PC-3 (cell line): ENCODE measurements at regions not wholly inside any gene's neighbourhood (a gene's known extent, or its start where the extent isn't known, plus 50 kb on each side); places are given as distances from the start of the nearest gene placed in this dataset.

Experiments used
- ATAC-seq: fragments of 200-7000 bp; cut with Tn5 transposase; 2 replicates; pipeline ENCODE4 v1.9.1; 2020; ENCODE audit warnings: mild to moderate bottlenecking, moderate library complexity
- BruUV-seq: library from RNA; stranded (reverse); fragments of 400-500 nt; replicated peaks from 2 replicates; lab custom pipeline; 2021; lab: Mats Ljungman, UMichigan
- CTCF ChIA-PET: fragments of 300-600 bp; sonication (Branson Sonifier 250); formaldehyde crosslinking; loops from one replicate; lab custom pipeline; 2022; ENCODE audit warnings: antibody characterized with exemption; lab: Charles Lee
- POLR2A ChIA-PET: fragments of 300-600 bp; sonication (Branson Sonifier 250); formaldehyde crosslinking; loops from one replicate; lab custom pipeline; 2022; ENCODE audit warnings: antibody characterized with exemption; ENCODE audit not compliant: unreplicated experiment; lab: Charles Lee
- DNase-seq: peaks from one replicate; pipeline ENCODE4 v3.0.0-alpha.2; 2015
- H2AFZ ChIP-seq: fragments of 300-600 bp; sonication (generic); 2 replicates; pipeline ENCODE4 v1.6.0; 2016; ENCODE audit warnings: antibody characterized with exemption, low read length
- H3F3A ChIP-seq: fragments of 300-600 bp; sonication (generic); one replicate; pipeline ENCODE4 v1.6.0; 2017; ENCODE audit warnings: antibody characterized with exemption, low read length, control low read depth, mild to moderate bottlenecking; ENCODE audit not compliant: unreplicated experiment
- H3K27ac ChIP-seq: fragments of 300-600 bp; sonication (generic); 2 replicates; pipeline ENCODE4 v1.5.1; 2016; ENCODE audit warnings: mild to moderate bottlenecking, low read length
- H3K27me3 ChIP-seq: fragments of 300-600 bp; sonication (generic); 2 replicates; pipeline ENCODE4 v1.6.1; 2016; ENCODE audit warnings: low read length, mixed read lengths
- H3K36me3 ChIP-seq: fragments of 300-600 bp; sonication (generic); 2 replicates; pipeline ENCODE4 v1.6.1; 2016; ENCODE audit warnings: low read depth, mixed run types, low read length, mixed read lengths
- H3K4me1 ChIP-seq: fragments of 300-600 bp; sonication (generic); 2 replicates; pipeline ENCODE4 v1.5.1; 2016; ENCODE audit warnings: low read length; ENCODE audit not compliant: insufficient read depth
- H3K4me2 ChIP-seq: fragments of 300-600 bp; sonication (generic); 2 replicates; pipeline ENCODE4 v1.6.0; 2016; ENCODE audit warnings: low read length
- H3K4me3 ChIP-seq: fragments of 300-600 bp; sonication (generic); 2 replicates; pipeline ENCODE4 v1.5.1; 2016; ENCODE audit warnings: mild to moderate bottlenecking, low read length, mixed read lengths
- H3K79me2 ChIP-seq: fragments of 300-600 bp; sonication (generic); 2 replicates; pipeline ENCODE4 v1.6.1; 2017; ENCODE audit warnings: low read length, mixed read lengths
- H3K9ac ChIP-seq: fragments of 300-600 bp; sonication (generic); 2 replicates; pipeline ENCODE4 v1.6.0; 2016; ENCODE audit warnings: mild to moderate bottlenecking, low read length
- H3K9me2 ChIP-seq: fragments of 300-600 bp; sonication (generic); replicated peaks from 2 replicates; pipeline ENCODE4 v1.6.1; 2016; ENCODE audit warnings: mixed run types, low read length, mixed read lengths
- H3K9me3 ChIP-seq: fragments of 300-600 bp; sonication (generic); 2 replicates; pipeline ENCODE4 v1.6.1; 2016; ENCODE audit warnings: low read length, mixed read lengths
- H4K20me1 ChIP-seq: fragments of 300-600 bp; sonication (generic); 2 replicates; pipeline ENCODE4 v1.6.1; 2016; ENCODE audit warnings: low read length, mixed read lengths
- CTCF ChIP-seq: fragments of 300-600 bp; sonication (generic); conservative IDR thresholded peaks from 2 replicates; pipeline ENCODE4 v1.5.1; 2017; ENCODE audit warnings: antibody characterized with exemption, low read depth, mild to moderate bottlenecking, low read length
- EZH2 ChIP-seq: fragments of 300-600 bp; sonication (generic); IDR thresholded peaks from one replicate; pipeline ENCODE4 v1.6.1; 2017; ENCODE audit warnings: antibody characterized with exemption, mild to moderate bottlenecking, low read length; ENCODE audit not compliant: unreplicated experiment
- EZH2phosphoT487 ChIP-seq: fragments of 300-600 bp; sonication (generic); IDR thresholded peaks from 2 replicates; pipeline ENCODE4 v1.6.1; 2018; ENCODE audit warnings: mild to moderate bottlenecking, antibody characterized with exemption, low read length, borderline replicate concordance
- intact Hi-C: fragments of 100-400 bp; cut with micrococcal nuclease; formaldehyde crosslinking; loops from 2 replicates; pipeline ENCODE4 v1.9.0; 2023

GRCh38 chr2:100675373-100675772 is 112.6 kb downstream of the PDCL3 start:
- no peak for TF ChIP-seq EZH2phosphoT487
- TF ChIP-seq EZH2: no peak
- no peak for TF ChIP-seq CTCF
- Histone ChIP-seq H3K9me2 (no peaks in the 10 kb centered on the region), H2AFZ (no peak overlapping the region), H4K20me1 (no peaks in the 10 kb centered on the region), H3K36me3 (no peaks in the 10 kb centered on the region), H3K79me2 (no peaks in the 10 kb centered on the region), H3K4me2 (no peak overlapping the region), H3K27ac (no peak overlapping the region), H3K4me1 (no peaks in the 10 kb centered on the region), H3F3A (no peaks in the 10 kb centered on the region), H3K9ac (no peak overlapping the region), H3K9me3 (no peaks in the 10 kb centered on the region), H3K27me3 (no peaks in the 10 kb centered on the region), H3K4me3 (no peak overlapping the region)
- no TSS peak for BruUV-seq
- ChIA-PET CTCF (no interaction called here), POLR2A (no interaction called here)
- intact Hi-C loops: no loop called here
- no peak for ATAC-seq
- no peak for DNase-seq

GRCh38 chr2:100675855-100676254 is 113.1 kb downstream of the PDCL3 start:
- Histone ChIP-seq H3K27me3 (no peaks in the 10 kb centered on the region), H3K4me3 (no peak overlapping the region), H3K9ac (no peak overlapping the region), H3K4me2 (no peak overlapping the region), H3K4me1 (no peaks in the 10 kb centered on the region), H3K27ac (no peak overlapping the region), H2AFZ (no peak overlapping the region), H3K79me2 (no peaks in the 10 kb centered on the region), H3K36me3 (no peaks in the 10 kb centered on the region), H3K9me2 (no peaks in the 10 kb centered on the region), H3F3A (no peaks in the 10 kb centered on the region), H4K20me1 (no peaks in the 10 kb centered on the region), H3K9me3 (no peaks in the 10 kb centered on the region)
- CTCF ChIA-PET: no interaction called here
- POLR2A ChIA-PET: no interaction called here
- DNase-seq (no peak), ATAC-seq (no peak)
- TF ChIP-seq CTCF (no peak), EZH2phosphoT487 (no peak), EZH2 (no peak)
- BruUV-seq: no TSS peak
- intact Hi-C loops: no loop called here

GRCh38 chr2:100676346-100676745 is 113.6 kb downstream of the PDCL3 start:
- intact Hi-C loops: no loop called here

More at GRCh38 chr2:100676346-100676745, 113.6 kb downstream of the PDCL3 start:
- Histone ChIP-seq H3F3A (no peaks in the 10 kb centered on the region), H3K4me3 (no peak overlapping the region), H3K27me3 (no peaks in the 10 kb centered on the region), H3K4me1 (no peaks in the 10 kb centered on the region), H3K27ac (no peak overlapping the region), H4K20me1 (no peaks in the 10 kb centered on the region), H3K9ac (no peak overlapping the region), H3K9me3 (no peaks in the 10 kb centered on the region), H3K79me2 (no peaks in the 10 kb centered on the region), H3K36me3 (no peaks in the 10 kb centered on the region), H2AFZ (no peak overlapping the region), H3K4me2 (no peak overlapping the region), H3K9me2 (no peaks in the 10 kb centered on the region)
- ChIA-PET POLR2A (no interaction called here), CTCF (no interaction called here)
- TF ChIP-seq EZH2 (no peak), CTCF (no peak), EZH2phosphoT487 (no peak)
- ATAC-seq (no peak), DNase-seq (no peak)
- BruUV-seq: no TSS peak
